ENCODE measurements at regions not wholly inside any gene's neighbourhood (a gene's known extent, or its start where the extent isn't known, plus 50 kb on each side); places are given as distances from the start of the nearest gene placed in this dataset.

GRCh38 chr11:24124876-24125275 is 372.0 kb upstream of the LUZP2 start:
- TF ChIP-seq CTCF (conservative IDR thresholded peaks at IDR 0.05; ENCODE audit: low read depth, low read length) (no peak), EZH2 (IDR thresholded peaks at IDR 0.05; ENCODE audit: borderline replicate concordance, low read depth, low read length, poor library complexity, severe bottlenecking) (no peak)
